Nephron progenitor cell (in vitro differentiated cells): ENCODE measurements at regions not wholly inside any gene's neighbourhood (a gene's known extent, or its start where the extent isn't known, plus 50 kb on each side); places are given as distances from the start of the nearest gene placed in this dataset.

Source experiments
- DNase-seq: peaks from one replicate; pipeline ENCODE4 v3.0.0; 2021
- H3K27ac Mint-ChIP-seq: 2 replicates; pipeline ENCODE4 v1.8.0; 2021; ENCODE audit warnings: mild to moderate bottlenecking, moderate library complexity, mixed read lengths
- H3K27me3 Mint-ChIP-seq: 2 replicates; pipeline ENCODE4 v1.8.0; 2021; ENCODE audit warnings: mild to moderate bottlenecking, low read depth, mixed read lengths; ENCODE audit not compliant: poor library complexity
- H3K36me3 Mint-ChIP-seq: 2 replicates; pipeline ENCODE4 v1.8.0; 2021; ENCODE audit warnings: low read depth, mixed read lengths
- H3K4me1 Mint-ChIP-seq: 2 replicates; pipeline ENCODE4 v1.8.0; 2021; ENCODE audit warnings: mixed read lengths
- H3K4me3 Mint-ChIP-seq: 2 replicates; pipeline ENCODE4 v1.8.0; 2021; ENCODE audit warnings: mild to moderate bottlenecking, moderate library complexity, mixed read lengths
- H3K9me3 Mint-ChIP-seq: 2 replicates; pipeline ENCODE4 v1.8.0; 2021; ENCODE audit warnings: mild to moderate bottlenecking, moderate library complexity, mixed read lengths
- TF ChIP-seq, protein P1 (sequence below): fragments of 200-600 bp; sonication (generic); IDR thresholded peaks from 2 replicates; pipeline ENCODE4 v1.5.0; 2021; ENCODE audit warnings: antibody characterized with exemption

DNA sequence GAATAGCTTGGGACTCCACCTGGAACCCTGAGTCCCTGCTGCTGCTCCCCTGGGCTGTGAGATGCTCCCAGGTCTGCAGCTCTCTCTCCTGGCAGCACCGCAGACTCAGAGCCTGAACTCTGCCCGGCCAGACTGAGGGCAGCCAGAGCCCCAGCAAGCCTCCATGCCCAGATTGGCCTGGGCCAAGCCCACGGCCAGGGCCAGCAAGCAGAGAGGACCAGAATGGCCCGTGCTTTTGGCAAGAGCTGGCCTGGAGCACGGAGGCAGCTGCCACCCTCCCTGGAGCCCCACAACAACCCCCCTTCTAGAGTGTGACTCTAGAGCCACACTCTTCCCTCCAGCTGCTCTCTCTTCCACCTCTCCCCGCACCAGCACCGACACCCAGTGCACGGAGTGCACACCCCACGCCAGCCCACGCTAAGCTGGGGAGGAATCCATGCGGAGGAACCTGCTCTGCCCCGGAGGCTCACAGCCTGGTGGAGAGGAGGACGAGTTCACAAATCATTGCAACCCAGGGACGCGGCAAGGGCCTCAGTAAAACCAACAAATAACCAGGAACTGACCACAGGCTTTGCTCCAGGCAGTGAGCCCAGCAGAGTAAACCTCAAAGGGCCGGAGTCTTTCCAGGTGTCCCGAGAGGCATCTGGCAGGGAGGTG lies 110.3 kb downstream of the HMX1 start:
- Mint-ChIP-seq H3K9me3 (no peaks in the 10 kb centered on the region), H3K27ac (no peak overlapping the region), H3K4me1 (peaks cover 23% of the 10 kb centered on the region), H3K4me3 (no peak overlapping the region), H3K27me3 (peaks cover 11% of the 10 kb centered on the region), H3K36me3 (no peaks in the 10 kb centered on the region)
- no peak for DNase-seq
- TF ChIP-seq, protein P1, sequence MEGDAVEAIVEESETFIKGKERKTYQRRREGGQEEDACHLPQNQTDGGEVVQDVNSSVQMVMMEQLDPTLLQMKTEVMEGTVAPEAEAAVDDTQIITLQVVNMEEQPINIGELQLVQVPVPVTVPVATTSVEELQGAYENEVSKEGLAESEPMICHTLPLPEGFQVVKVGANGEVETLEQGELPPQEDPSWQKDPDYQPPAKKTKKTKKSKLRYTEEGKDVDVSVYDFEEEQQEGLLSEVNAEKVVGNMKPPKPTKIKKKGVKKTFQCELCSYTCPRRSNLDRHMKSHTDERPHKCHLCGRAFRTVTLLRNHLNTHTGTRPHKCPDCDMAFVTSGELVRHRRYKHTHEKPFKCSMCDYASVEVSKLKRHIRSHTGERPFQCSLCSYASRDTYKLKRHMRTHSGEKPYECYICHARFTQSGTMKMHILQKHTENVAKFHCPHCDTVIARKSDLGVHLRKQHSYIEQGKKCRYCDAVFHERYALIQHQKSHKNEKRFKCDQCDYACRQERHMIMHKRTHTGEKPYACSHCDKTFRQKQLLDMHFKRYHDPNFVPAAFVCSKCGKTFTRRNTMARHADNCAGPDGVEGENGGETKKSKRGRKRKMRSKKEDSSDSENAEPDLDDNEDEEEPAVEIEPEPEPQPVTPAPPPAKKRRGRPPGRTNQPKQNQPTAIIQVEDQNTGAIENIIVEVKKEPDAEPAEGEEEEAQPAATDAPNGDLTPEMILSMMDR = no peak

GRCh38 chr4:8760561-8760960 lies 111.1 kb downstream of the HMX1 start:
- DNase-seq = no peak
- H3K9me3 Mint-ChIP-seq = peaks cover under 1% of the 10 kb centered on the region
- H3K36me3 Mint-ChIP-seq = no peaks in the 10 kb centered on the region
- no peak overlapping the region for H3K4me3 Mint-ChIP-seq
- H3K4me1 Mint-ChIP-seq = peaks cover 23% of the 10 kb centered on the region
- TF ChIP-seq, protein P1 = no peak
- no peak overlapping the region for H3K27ac Mint-ChIP-seq
- H3K27me3 Mint-ChIP-seq = peaks cover 11% of the 10 kb centered on the region

DNA sequence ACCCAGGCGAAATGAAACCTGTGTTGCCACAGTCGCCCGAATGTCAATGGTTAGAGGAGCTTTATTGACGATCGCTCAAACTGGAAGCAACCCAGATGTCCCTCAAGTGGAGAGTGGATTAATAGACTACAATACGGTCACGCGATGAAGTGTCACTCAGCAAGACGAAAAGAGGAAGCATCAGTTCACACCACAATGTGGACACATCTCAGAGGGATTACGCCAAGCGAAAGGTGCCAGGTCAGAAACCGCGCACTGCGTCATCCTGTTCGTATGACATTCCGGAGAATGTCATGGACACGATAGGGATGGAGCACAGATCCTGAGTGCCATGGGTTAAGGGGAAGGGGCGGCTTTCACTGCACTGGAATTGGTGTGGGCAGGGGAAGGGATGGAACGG lies 111.7 kb downstream of the HMX1 start:
- Mint-ChIP-seq H3K36me3 (no peaks in the 10 kb centered on the region), H3K9me3 (peaks cover 4% of the 10 kb centered on the region)
- no peak for DNase-seq

DNA sequence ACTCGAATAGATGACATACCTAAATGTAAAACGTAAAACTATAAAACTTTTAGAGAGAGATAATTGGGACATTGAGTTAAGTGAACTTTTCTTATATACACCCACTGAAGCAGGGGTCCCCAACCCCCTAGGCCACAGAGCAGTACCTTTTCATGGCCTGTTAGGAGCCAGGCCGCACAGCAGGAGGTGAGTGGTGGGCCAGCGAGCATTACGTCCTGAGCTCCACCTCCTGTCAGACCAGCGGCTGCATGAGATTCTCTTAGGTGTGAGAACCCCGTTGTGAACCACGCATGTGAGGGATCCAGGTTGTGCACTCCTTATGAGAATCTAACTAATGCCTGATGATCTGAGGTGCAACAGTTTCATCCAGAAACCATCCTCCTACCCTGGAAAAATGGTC lies 114.8 kb downstream of the HMX1 start:
- Mint-ChIP-seq H3K27me3 (peaks cover 28% of the 10 kb centered on the region), H3K27ac (no peak overlapping the region), H3K9me3 (peaks cover 25% of the 10 kb centered on the region), H3K4me3 (no peak overlapping the region), H3K4me1 (peaks cover 18% of the 10 kb centered on the region), H3K36me3 (no peaks in the 10 kb centered on the region)
- TF ChIP-seq, protein P1 = no peak
- DNase-seq = no peak

More for the DNA sequence above, 111.7 kb downstream of the HMX1 start:
- H3K27ac Mint-ChIP-seq = no peak overlapping the region
- peaks cover 18% of the 10 kb centered on the region for H3K4me1 Mint-ChIP-seq
- no peak overlapping the region for H3K4me3 Mint-ChIP-seq
- H3K27me3 Mint-ChIP-seq = peaks cover 15% of the 10 kb centered on the region
- TF ChIP-seq, protein P1 = no peak

GRCh38 chr4:8754634-8755589 lies 116.7 kb downstream of the HMX1 start:
- H3K36me3 Mint-ChIP-seq = no peaks in the 10 kb centered on the region
- H3K27me3 Mint-ChIP-seq = peaks cover 28% of the 10 kb centered on the region
- TF ChIP-seq, protein P1 = no peak
- H3K4me3 Mint-ChIP-seq = no peak overlapping the region
- DNase-seq = no peak
- no peak overlapping the region for H3K27ac Mint-ChIP-seq
- peaks cover 3% of the 10 kb centered on the region for H3K4me1 Mint-ChIP-seq
- peaks cover 25% of the 10 kb centered on the region for H3K9me3 Mint-ChIP-seq
